A172 (cell line): ENCODE measurements at regions not wholly inside any gene's neighbourhood (a gene's known extent, or its start where the extent isn't known, plus 50 kb on each side); places are given as distances from the start of the nearest gene placed in this dataset.

Experiments
- DNase-seq: peaks from one replicate; pipeline ENCODE4 v3.0.0-alpha.2; 2015; ENCODE audit warnings: low spot score

DNA sequence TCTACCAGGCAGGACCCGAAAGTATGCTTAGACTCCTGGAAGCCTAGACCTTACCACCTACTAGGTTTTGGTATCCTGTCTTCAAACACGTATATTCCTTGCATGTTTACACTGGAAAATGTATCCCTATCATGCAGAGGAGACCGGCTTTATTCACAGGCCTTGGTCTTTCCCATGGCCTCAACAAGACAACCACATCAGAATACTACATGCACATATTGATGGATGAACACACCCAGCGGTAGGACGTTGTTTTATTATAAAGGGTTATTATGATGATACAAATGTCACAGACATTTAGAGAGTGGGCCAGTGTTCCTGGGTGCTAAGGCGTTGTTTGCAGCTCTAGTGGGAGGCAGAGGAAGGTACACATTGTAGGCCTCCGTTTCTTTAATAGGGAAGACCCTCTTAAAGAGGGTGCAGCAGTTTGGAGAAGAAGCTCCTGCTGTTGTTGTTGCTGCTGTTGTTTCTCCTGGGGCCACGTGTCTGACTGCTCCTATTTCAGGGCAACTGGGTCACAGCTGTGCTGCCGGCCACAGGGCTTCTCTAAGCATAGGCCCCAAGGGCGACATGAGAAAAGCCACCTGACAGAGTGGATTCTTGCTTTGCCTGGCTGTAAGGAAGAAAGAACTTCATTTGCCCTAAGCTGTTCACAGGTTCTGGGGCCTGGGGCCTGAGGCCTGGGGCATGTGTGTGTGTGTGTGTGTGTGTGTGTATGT is 98.3 kb upstream of the SASH1 start:
- no peak for DNase-seq

DNA sequence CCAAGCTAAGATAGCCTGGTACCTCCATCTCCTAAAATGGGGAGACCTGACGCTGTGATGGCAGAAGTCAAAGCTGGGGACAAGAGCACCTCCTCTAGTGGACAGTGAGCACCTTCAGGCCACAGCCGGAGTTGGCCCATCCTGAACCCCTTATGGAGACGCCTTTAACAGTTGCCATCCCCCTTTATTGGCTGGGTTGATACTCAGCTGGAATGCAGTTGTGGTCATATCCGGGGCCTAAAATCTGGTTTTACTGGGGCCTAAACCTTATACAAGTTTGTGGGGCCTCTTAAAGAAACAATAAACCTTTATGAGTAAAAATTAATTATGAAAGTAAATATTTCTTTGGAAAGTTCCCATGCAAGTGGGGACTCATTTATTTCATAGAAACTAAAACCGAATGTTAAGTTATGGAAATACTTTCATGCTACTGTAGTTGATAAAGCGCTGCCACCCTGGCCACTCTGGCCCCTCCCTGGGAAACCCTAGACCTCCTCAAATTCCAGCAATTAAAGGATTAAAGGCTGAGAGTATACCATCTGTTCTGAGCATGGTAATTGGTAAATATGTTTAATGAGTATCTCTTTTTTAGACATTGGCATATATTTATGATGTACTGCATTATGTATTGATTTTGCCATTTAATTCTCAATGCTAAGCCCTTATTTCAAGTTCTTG is 95.1 kb upstream of the SASH1 start:
- no peak for DNase-seq

DNA sequence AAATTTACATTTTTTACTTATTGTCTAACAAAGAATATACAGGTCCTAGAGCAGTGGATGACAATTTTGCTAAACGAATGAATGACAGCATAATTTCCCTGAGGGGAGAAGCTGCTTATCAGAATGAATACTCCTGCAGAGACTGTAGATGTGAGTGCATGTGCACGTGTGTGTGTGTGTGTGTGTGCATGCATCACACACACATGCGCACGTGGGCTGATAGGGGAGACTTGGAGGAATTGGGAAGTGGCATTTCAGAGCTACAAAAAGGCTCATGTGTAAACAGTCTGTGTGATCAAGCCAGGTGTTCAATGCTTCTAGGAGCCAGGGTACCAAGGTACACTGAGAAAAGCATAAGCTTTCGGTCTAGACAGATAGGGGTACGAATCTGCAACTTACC is 93.5 kb upstream of the SASH1 start:
- DNase-seq, result no peak

DNA sequence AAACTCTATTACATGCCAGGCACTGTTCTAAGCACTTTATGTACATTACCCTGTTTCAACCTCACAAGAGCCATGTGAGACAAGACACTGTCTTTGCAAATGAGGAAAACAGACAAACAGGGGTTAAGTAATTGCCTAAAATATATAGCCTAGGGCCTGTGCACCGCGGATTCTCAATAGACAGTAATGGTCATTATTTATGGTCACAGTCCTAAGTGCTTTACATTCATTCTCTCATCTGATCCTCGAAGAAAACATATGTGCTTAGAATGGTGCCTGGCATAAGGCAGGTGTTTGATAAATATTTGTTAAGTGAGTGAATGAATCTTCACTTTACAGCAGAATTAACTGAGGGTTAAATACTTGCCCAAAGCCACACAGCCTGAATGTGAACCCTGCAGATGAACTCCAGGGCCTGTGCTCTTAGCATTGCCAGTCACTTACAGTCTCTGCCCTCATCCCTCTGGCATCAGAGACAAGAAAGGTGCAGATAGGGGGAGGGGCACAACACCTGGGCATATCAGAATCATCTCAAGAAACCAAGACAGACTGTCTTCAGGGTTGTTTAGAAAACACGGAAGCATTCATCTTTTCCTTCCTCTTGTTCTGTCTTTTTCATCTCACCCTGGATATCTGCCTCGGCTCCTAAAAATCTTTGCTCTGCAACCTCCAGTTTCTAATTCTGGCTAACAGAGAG is 92.8 kb upstream of the SASH1 start:
- DNase-seq, result no peak

DNA sequence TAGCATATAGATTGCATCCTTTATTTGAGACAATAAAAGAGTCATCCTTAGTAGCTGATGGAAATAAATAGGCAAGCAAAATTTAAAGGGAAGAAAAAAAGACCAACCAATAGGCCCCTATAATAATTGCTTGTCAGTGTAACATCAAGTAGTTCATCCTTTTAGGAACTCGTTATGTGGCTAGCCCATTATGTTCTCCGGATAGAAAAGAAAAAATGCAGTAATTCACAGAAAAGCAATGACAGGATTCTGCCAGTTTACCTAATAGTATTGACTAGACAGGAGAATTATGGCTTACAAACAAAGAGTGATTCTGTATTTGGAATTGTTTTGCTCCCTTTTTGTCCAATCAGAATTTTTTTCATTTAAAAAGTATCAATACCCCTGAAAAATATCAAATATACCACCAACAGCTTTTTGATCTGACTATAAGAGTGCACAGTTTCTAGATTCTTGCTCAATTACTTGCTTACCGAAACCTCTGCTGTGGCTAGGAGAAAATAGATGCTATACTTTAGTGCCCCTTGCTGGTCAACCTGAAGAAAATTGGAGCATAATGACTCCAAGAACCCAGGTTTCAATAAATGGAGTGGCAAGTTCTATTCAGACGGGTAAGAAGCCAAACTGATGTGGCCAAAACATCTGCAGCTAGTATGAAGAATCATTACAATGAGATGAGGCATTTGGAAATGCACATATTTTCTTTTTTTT is 91.5 kb upstream of the SASH1 start:
- peak; percentile 35 for DNase-seq

DNA sequence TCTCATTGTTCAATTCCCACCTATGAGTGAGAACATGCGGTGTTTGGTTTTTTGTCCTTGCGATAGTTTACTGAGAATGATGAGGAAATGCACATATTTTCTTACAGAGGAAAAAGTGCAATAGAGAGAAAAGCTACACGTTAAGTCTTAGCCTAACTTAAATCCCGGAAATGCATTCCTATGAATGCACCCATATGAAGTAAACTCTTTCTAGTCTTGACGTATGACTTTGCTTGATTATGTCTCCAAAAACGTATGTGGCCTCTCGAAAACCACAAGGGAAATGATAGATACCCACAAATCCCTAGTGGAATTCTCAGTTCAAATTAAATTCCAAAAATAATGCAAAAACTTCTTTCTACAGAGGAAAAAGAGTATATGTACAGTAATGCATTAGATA is 90.7 kb upstream of the SASH1 start:
- no peak for DNase-seq

DNA sequence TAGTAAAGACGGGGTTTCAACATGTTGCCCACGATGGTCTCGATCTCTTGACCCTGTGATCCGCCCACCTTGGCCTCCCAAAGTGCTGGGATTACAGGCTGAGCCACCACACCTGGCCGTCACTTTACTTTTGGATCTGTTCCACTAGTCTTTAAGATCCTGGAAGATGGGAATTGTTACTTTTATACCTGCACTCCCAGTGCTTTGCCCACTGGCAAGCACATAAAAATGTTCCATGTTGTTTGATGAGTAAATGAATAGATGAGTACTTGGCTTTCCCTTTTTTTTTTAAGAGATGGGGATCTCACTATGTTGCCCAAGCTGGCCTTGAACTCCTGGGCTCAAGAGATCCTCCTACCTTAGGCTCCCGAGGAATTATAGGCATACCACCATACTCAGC is 84.8 kb upstream of the SASH1 start:
- no peak for DNase-seq

DNA sequence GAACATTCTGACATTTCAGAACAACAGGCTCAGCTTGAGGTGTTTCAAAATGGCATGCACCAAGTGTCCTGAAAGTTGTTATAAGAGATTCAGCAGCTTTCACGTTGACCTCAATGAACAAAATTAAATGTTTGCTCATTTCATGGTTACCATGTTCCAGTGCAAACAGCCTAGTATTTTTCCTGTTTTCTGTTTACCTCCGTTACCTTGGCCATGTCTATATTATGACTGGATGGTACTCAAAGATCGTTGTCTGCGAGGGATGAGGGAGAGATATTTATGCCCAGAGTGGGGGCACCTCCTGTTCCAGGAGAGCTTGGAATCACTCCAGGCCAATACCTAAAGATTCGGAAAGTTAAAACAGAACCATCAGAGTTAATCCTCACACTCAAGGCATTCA is 83.8 kb upstream of the SASH1 start:
- no peak for DNase-seq

DNA sequence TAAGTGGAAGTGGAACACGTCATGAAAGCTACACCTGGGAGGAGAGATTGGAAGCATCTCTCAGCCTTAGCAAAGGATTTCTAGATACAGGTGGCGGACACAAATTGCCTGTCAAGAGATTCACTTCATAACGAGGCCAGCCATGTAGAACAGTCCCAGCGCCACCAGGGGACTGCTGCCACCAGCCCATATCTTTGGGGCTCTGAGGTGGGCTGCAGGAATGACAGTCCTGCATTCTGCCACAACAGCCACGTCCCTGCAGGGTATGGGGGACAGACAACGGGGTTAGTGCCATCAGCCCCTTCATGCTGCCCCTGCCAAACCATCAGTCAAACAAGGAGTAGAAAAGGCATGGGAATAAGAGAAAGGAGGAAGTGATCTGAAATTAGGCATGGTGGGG is 81.2 kb upstream of the SASH1 start:
- DNase-seq, result no peak

DNA sequence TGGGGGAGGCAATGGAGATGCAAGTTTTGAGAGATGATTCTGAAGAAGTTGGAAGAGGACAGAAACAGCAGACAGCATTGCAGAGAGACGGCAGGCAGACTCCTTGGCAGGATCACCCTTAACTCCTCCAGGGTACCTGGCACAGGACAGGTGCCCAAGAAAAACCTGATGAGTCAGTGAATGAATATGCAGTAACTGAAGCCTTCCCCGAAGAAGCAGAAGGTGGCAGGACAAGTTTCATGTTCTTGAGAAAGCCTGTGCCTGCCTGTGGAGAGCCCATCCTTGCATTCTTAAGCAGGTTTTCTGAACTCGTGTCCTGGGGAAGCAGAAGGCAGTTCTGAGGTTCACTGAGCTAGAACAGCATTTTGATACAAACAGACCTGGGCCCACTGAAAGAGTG is 79.6 kb upstream of the SASH1 start:
- DNase-seq, result no peak

DNA sequence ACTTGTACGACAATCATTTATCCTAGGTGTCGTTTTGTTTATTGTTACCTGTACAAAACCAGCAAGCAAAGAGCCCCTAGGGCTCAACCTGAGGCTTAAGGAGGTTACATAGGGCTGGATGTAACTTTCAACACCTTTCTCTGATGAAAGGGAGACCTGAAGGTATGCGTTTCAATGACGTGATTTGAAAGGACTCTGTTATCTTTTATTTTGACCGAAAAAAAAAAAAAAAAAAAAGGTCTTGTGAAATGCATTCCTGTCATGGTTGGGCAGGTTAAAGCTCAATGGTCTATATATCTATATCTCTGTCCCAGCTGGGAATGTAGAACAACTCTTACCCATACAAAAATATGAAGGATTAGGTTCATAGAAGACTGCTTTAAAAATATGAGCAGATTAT is 78.7 kb upstream of the SASH1 start:
- no peak for DNase-seq

DNA sequence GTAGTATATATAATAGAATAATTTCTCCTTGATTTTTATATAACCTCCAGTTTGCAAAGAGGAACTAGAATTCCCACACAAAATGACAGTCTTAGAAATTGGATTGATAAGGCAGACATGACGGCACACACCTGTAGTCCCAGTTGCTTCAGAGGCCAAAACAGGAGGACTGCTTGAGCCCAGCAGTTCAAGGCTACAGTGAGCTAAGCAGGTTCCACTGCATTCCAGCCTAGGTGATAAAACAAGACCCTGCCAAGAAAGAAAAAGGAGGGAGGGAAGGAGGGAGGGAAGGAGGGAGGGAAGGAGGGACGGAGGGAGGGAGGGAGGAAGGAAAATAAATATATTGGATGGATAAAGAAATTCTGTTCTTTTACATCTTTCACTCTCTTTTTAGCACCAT is 77.6 kb upstream of the SASH1 start:
- DNase-seq, result no peak

DNA sequence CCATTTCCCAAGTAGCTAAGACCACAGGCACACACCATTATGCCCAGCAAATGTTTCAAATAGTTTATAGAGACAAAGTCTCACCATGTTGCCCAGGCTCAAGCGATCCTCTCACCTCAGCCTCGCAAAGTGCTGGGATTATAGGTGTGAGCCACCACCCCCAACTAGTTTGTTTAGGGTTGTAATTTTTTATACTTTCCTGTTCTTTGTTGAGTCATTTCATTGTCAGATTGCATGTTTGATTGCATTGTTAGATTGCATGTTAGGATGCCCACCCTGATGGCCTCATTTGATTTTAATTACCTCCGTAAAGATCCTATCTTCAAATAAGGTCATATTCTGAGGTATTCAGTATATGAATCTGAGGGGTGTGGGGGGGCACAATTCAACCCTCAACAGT is 73.3 kb upstream of the SASH1 start:
- DNase-seq, result no peak

DNA sequence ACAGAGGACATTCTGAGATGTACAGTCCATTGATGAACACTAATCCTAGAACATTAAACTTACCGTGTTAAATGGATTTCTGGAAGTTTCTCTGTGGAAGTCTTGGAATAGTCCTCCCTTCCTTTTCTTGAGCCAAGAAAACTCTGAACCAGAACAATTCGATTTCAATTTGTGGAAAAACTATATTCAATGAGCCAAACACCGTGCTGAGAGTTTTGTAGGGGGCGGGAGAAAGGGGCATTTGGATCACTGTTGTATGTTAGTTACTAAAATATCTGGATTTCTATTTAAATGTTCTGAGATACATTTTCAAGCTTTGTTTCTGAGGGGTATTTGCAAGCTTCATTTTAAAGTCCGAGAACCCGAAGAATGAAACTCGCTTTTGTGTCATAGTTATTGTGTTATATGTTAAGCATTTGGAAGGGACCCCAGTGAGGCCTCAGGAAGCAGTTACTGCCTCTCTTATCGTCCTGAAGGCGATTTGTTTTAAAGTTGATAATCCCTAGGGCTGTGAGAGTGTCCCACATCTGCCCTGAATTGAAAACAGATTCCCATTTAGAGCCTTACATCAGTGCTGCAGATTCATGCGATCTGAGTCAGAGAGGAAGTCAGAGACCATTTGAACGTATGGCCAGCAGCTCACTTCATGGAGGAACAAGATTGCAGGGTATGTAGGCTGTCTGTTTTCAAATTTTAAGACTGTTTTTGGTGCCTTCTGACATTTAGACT is 70.8 kb upstream of the SASH1 start:
- peak; percentile 59 for DNase-seq

DNA sequence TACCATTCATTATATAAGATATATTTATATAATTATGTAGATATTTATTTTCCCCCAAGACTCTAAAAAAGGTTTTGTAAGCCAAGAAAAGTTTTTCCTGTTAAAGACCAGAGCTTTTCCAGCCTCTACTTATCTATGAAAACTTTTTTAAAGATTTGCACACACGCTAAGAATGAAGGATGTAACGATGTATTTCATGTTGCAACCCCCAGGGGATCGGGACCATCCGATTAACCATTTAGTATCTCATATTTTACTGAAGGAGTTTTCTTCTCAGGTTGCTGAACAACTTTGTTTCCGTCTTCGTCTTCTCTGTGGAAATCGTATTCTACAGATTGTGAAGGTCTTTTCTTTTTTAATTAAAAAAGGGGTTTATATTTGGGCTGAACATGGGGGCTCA is 70.0 kb upstream of the SASH1 start:
- no peak for DNase-seq

DNA sequence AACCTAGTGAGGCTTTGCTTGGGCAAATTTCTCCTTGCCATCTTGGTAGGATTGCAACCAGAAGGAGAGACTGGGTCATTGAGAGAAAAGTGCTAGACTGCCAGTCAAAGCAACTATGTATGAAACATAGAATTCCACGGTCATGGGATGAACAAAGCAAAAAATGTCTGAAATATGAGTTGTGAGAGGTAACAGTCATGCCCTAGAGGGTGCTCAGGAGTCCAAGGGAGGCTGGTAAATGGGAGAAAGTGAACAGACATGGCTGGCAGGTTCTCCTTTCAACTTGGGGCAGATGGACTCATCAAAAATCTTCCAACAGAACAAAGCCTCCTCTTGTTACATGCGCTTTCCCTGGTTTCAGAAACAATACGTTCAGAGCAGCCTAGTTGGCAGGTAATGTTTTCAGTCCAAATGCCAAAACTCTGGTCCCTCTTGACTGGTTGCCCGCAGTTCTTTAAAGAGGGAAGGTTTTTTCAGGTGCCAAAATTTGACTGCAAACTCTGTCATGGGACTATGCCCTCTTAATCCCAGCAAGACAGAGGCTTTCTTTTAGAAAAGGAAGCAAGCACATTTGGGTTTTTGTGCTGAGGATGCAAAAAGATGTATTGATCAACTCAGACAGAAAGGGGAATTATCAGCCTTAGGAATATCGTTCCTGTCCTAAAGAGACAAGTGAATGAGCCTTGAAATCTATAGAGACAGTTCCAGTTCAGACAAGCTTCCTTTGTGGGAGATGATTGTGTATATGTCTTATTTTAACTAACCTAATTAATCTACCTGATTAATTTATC is 68.5 kb upstream of the SASH1 start:
- no peak for DNase-seq

DNA sequence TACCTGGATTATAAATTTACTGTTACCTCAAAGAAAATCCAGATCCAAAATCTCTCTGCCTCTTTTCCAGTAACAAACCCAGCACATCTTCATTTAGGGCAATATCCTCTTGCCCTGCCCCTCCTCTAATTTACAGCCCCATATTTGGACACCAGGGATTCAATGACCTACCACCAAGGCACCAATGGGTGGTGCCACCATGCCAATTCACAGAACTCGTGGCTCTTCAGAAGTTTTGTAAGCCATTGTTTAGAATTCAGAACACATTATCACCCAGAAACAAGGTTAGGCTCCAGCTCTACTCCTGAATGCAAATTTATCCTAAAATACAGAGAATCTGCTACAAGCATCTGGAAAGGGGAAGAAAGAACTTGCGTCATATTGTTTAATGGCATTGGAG is 67.8 kb upstream of the SASH1 start:
- no peak for DNase-seq

DNA sequence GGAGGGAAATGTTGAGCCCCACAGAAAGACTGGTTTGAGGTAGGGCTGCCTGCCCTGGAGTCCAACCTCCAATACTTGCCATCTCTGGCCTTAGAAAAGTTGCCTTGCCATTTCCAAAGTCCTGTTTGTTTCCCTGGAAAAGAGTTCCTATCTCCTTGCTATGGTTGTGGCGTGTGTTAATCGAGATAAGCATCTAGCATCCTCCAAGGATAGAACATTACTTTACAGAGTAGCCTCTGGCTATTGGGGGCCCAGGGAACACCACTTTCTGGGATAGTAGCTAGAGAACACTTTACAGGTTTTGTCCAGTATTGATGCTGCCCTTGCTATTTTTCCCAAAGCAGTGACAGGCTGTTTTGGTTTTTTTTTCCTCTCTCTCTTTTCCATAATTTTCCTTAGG is 57.4 kb upstream of the SASH1 start:
- DNase-seq, result no peak

DNA sequence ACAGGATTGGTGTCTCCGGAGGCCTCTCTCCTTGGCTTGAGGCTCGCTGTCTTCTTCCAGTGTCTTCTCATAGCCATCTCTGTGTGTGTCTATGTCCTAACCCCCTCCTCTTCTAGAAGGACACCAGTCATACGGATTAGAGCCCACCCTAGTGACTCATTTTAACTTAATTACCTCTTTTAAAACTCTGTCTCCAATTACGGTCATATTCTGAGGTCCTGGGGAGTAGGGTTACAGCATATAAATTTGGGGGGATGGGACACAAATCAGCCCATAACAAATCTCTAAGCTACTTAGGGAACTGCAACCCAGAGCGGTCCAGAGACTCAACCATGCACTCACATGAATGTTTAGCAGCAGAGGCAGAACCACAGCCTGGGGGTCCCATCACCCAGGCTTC is 56.1 kb upstream of the SASH1 start:
- no peak for DNase-seq

DNA sequence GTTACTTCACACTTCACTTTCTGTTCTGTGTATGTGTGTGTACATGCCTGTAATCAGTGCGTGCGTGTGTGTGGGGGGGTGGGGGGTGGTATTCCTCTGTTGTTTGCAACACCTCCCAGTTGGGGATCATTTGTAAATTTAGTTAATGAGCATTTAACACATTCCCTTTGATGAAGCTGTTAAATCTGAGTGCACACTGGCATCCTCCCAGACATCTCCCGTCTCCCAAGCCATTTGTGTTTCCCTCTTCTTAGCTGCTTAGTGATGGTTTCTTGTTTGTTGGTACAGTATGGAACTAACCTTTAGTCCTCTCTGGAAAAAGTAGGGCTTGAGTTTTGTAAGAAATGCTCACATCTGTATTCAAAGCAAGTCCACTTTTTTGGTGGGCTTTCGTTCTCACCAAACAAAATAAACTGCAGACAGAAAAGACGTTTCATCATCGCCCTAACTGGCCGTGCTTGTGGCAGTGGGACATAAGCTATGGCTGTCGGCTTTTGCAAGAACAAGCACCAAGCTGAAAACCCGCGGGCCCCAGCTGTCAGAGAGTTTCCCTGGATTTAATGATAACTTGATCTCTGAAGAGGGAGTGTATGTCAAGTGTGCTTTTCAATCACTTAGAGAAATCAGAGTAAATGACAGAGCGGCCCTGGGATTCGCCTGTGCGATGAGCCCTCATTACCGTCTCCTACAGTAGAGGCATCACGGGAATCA is 54.9 kb upstream of the SASH1 start:
- no peak for DNase-seq

DNA sequence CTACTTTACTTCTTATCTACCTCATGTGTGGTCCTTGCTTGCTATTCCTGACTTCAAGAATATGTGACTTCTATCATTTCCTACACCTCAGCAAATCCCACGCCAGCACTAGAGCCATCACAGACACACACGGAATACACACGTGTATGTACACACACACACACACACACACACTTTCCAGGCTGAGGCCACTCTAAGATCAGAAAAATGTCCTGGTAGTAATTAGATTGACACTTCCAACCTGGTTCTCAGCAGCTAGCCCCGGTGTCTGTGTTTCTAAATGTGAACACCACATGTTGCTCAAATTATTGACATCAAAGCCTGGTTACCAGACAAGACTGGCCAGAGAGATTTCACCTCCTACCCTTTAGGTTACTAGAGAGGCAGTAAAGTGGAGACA is 54.1 kb upstream of the SASH1 start:
- no peak for DNase-seq
